Esophagus muscularis mucosa (tissue), 4 donors: ENCODE measurements at regions not wholly inside any gene's neighbourhood (a gene's known extent, or its start where the extent isn't known, plus 50 kb on each side); places are given as distances from the start of the nearest gene placed in this dataset.

Experiments used
- DNase-seq: peaks from one replicate; pipeline ENCODE4 v3.0.0-alpha.2; 2017; ENCODE audit errors: extremely low spot score
- H3K27ac ChIP-seq, 4 donors: fragments of 200-600 bp; sonication (generic); replicated peaks in 1 of 4; 1 replicate in 3 of 4; 2 replicates in 1 of 4; pipeline ENCODE4 v1.5.1; 2016 to 2019; ENCODE audit warnings: mild to moderate bottlenecking in 1 of 4
- H3K27me3 ChIP-seq, 4 donors: fragments of 200-600 bp; sonication (generic); one replicate each; pipeline versions ENCODE4 v1.5.1 to v1.6.0; 2016 to 2019
- H3K36me3 ChIP-seq, 4 donors: fragments of 200-600 bp; sonication (generic); one replicate each; pipeline ENCODE4 v1.5.1; 2016 to 2019
- H3K4me1 ChIP-seq, 4 donors: fragments of 200-600 bp; sonication (generic); one replicate each; pipeline ENCODE4 v1.5.1; 2016 to 2019
- H3K4me3 ChIP-seq, 4 donors: fragments of 200-600 bp; sonication (generic); 1 replicate in 2 of 4; 2 replicates in 2 of 4; pipeline ENCODE4 v1.5.1; 2016 to 2019; ENCODE audit warnings: mild to moderate bottlenecking in 4 of 4, moderate library complexity in 1 of 4
- H3K9me3 ChIP-seq, 4 donors: fragments of 200-600 bp; sonication (generic); 1 replicate in 3 of 4; 2 replicates in 1 of 4; pipeline ENCODE4 v1.5.1; 2016 to 2019
- CTCF ChIP-seq, 3 experiments: fragments of 200-600 bp in 2 of 3; fragments of 450-650 bp in 1 of 3; sonication (generic) in 2 of 3; IDR thresholded peaks; one replicate each; pipeline ENCODE4 v1.5.1; 2017 to 2019; ENCODE audit warnings: antibody characterized with exemption in 3 of 3, mild to moderate bottlenecking in 2 of 3, moderate library complexity in 1 of 3
- EP300 ChIP-seq: sonication (generic); formaldehyde crosslinking; IDR thresholded peaks from one replicate; pipeline ENCODE4 v1.6.1; 2017; ENCODE audit warnings: antibody characterized with exemption
- POLR2A ChIP-seq: fragments of 450-650 bp; IDR thresholded peaks from one replicate; pipeline ENCODE4 v1.6.1; 2017; ENCODE audit warnings: antibody characterized with exemption, moderate library complexity, mild to moderate bottlenecking, low read depth
- POLR2AphosphoS5 ChIP-seq, 2 donors: sonication (generic); formaldehyde crosslinking; IDR thresholded peaks; one replicate each; pipeline ENCODE4 v1.6.1; 2017; ENCODE audit warnings: antibody characterized with exemption in 2 of 2
- WGBS: methylation state at CpG from one replicate; pipeline ENCODE4 v1.1.5; 2018; 5-methylcytosine and 5-hydroxymethylcytosine counted together
- intact Hi-C: fragments of 100-400 bp; cut with DNase I; formaldehyde crosslinking; loops from one replicate; pipeline ENCODE4 v1.15.1; 2023

- peaks cover 0 to 30% (median 0%) of the 10 kb centered on the region in 4 donors for H3K27me3 ChIP-seq
- no peaks in the 10 kb centered on the region for H3K9me3 ChIP-seq
- no peaks in the 10 kb centered on the region for H3K4me1 ChIP-seq
- no peaks in the 10 kb centered on the region for H3K36me3 ChIP-seq
- 66% methylated on average over 14 of the region's 14 CpGs for WGBS
- intact Hi-C loops, result no loop called here
- H3K27ac ChIP-seq, result no peak overlapping the region
- DNase-seq, result no peak
- H3K4me3 ChIP-seq, result no peak overlapping the region
- TF ChIP-seq EP300, result no peak
- no peak for TF ChIP-seq POLR2A
- no peak for TF ChIP-seq POLR2AphosphoS5 (IDR thresholded peaks at IDR 0.05)
- no peak for TF ChIP-seq CTCF (IDR thresholded peaks at IDR 0.05)
Measured at GRCh38 chr5:2683720-2684119, 67.8 kb downstream of the IRX2 start.

GRCh38 chr5:2681476-2681875, 70.0 kb downstream of the IRX2 start:
- 80% methylated on average over 3 of the region's 3 CpGs for WGBS
- peaks cover 0 to 10% (median 0%) of the 10 kb centered on the region in 4 donors for H3K27me3 ChIP-seq
- no peaks in the 10 kb centered on the region for H3K9me3 ChIP-seq
- no peak overlapping the region for H3K4me3 ChIP-seq
- no peak for TF ChIP-seq EP300
- no peak for TF ChIP-seq CTCF (IDR thresholded peaks at IDR 0.05)
- TF ChIP-seq POLR2A, result no peak
- TF ChIP-seq POLR2AphosphoS5 (IDR thresholded peaks at IDR 0.05), result no peak
- intact Hi-C loops, result no loop called here
- H3K36me3 ChIP-seq, result no peaks in the 10 kb centered on the region
- DNase-seq, result no peak
- no peaks in the 10 kb centered on the region for H3K4me1 ChIP-seq
- H3K27ac ChIP-seq, result no peak overlapping the region

GRCh38 chr5:2680979-2681378, 70.5 kb downstream of the IRX2 start:
- Histone ChIP-seq H3K27me3 (peaks cover 0 to 13% (median 0%) of the 10 kb centered on the region in 4 donors), H3K36me3 (no peaks in the 10 kb centered on the region), H3K27ac (no peak overlapping the region), H3K4me3 (no peak overlapping the region), H3K4me1 (no peaks in the 10 kb centered on the region), H3K9me3 (no peaks in the 10 kb centered on the region)
- no peak for DNase-seq
- WGBS, result 100% methylated on average over 2 of the region's 2 CpGs
- TF ChIP-seq POLR2A, result no peak
- TF ChIP-seq POLR2AphosphoS5 (IDR thresholded peaks at IDR 0.05), result no peak
- TF ChIP-seq CTCF (IDR thresholded peaks at IDR 0.05), result no peak
- no peak for TF ChIP-seq EP300
- intact Hi-C loops, result no loop called here

- intact Hi-C loops, result no loop called here
- TF ChIP-seq POLR2AphosphoS5 (IDR thresholded peaks at IDR 0.05), result no peak
- no peak for TF ChIP-seq POLR2A
- no peak for TF ChIP-seq EP300
- no peak for TF ChIP-seq CTCF (IDR thresholded peaks at IDR 0.05)
- Histone ChIP-seq H3K4me3 (no peak overlapping the region), H3K4me1 (no peaks in the 10 kb centered on the region), H3K36me3 (no peaks in the 10 kb centered on the region), H3K27me3 (peaks cover 0 to 8% (median 0%) of the 10 kb centered on the region in 4 donors), H3K27ac (no peak overlapping the region), H3K9me3 (no peaks in the 10 kb centered on the region)
- no peak for DNase-seq
- WGBS, result 87% methylated on average over 2 of the region's 2 CpGs
Measured at GRCh38 chr5:2677689-2678088, 73.8 kb downstream of the IRX2 start.

GRCh38 chr5:2675548-2675947, 75.9 kb downstream of the IRX2 start:
- no peaks in the 10 kb centered on the region for H3K4me1 ChIP-seq
- H3K9me3 ChIP-seq, result no peaks in the 10 kb centered on the region
- H3K27ac ChIP-seq, result no peak overlapping the region
- H3K36me3 ChIP-seq, result no peaks in the 10 kb centered on the region
- no peak for TF ChIP-seq EP300
- no peak for TF ChIP-seq POLR2AphosphoS5 (IDR thresholded peaks at IDR 0.05)
- no peak for TF ChIP-seq CTCF (IDR thresholded peaks at IDR 0.05)
- TF ChIP-seq POLR2A, result no peak
- WGBS, result 82% methylated on average over 7 of the region's 7 CpGs
- no peak overlapping the region for H3K4me3 ChIP-seq
- intact Hi-C loops, result no loop called here
- peaks cover 0 to 19% (median 0%) of the 10 kb centered on the region in 4 donors for H3K27me3 ChIP-seq
- DNase-seq, result no peak
